ENCODE measurements at regions not wholly inside any gene's neighbourhood (a gene's known extent, or its start where the extent isn't known, plus 50 kb on each side); places are given as distances from the start of the nearest gene placed in this dataset.
A peak's percentile ranks its signal among the peaks of the same experiment; 100 is the strongest.

DNA sequence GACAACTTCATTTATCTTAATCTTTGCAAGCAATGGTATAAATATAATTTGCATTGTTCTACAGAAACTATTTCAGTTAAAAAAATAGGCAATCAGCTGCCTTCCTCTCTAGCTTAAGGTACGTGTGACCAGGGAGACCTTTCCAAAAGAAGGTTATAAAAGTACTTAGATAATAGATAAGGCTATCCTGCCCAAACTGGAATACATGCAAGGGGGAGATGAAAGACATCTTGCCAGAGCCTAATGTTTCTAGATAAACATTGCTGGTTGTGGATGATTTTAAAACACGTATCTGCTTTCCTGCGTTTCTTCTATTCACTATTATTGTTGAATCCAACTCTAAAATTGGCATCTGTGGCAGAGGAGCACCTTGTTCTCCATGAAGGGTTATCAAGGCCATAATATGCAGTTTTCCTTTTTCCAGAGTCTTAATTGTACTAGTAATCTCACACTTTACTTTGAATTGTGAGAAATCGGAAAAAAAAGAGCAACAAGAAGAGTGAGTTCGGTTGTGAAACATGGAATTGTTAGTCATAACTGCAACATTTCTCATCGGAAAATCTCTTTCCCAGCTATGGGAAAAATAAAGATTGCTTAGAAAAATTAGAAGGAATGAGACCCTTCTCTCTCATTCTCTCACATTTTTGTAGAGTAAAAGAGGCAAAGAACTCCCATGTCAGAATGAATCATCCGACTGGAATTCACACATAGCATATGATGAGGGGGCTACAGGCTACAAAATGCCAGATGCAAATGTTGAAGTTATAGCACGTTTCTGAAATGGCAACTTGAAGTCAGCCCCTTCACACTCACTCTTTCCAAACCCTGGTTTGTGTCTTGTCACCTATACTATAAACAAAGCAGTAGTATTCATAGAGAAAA lies 936.1 kb upstream of the NR2F2 start:
- no peak for DNase-seq (ENCODE audit: low read depth in 4 of 4, low spot score in 3 of 4)

DNA sequence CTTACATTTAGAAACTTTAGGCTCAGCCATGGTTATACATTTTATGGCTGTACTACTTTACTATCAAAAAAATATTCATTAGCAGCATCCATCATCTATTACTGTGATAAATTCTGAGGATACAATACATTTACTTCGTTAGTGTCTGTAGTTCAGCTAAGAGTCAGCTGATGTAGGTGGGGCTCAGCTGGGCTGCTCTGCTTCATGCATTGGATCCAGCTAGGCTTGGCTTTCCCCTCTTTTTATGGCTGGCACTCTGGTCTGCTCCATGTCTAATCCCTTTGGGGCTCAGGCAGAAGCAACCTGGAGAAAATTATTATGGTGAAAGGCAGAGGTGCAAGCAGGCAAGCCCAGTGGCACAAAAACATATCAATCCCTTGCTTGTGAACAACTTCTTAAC lies 930.1 kb upstream of the NR2F2 start:
- no peak for DNase-seq (ENCODE audit: low read depth in 4 of 4, low spot score in 3 of 4)

DNA sequence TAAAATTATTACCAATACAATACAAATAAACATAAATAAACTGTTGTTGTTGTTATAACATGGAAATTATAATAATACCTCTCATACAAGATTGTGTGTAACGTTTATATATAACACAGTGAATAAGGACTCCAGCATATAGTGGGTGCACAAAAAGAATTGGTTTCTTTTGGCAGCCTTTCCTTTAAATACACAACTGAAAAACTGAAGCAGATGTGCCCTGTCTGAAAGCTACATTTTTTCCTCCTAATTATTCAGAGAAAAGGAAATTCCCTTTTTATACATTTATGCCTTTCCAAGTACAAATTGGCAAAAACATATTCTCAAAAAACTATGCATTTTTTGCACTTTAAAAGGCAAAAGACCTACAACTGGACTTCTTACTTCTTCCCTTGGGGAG lies 928.9 kb upstream of the NR2F2 start:
- no peak for DNase-seq (ENCODE audit: low read depth in 4 of 4, low spot score in 3 of 4)

DNA sequence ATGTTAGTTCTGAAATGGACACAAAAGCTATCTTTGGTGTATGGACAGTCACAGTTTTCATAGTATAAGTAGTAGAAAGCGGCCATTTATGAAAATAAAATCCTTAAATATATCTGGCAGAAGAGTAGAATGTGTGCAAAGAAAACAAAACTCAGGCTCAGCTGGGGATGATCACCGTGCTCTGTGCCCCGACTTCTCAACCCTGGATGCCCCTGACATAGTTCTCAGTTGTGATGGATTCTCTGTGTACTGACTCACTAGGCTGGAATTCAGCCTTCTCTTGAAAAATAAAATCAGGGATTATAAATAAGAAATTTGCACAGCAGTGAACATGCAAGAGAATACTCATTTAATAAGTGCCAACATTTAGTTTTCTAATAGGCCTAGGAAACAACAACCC lies 925.1 kb upstream of the NR2F2 start:
- no peak for DNase-seq (ENCODE audit: low read depth in 4 of 4, low spot score in 3 of 4)

DNA sequence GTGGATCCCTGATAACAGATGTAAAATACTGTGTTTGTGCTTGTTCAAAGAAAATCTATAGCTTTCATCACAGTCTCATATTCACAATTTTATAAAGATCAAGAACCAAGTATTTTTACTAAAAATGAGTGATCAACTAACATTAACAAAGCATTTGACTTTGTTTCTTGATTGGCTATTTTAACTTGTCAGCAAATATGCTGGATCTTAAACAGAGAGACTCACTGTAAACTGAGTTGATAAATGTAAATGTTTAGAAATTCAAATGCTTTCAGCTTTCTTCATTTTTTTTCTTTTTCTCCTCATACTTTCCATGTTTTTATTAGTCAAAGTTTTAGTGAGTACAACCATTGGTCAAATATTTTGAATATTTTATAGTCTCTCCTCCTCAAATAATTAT lies 923.0 kb upstream of the NR2F2 start:
- DNase-seq (ENCODE audit: low read depth in 4 of 4, low spot score in 3 of 4): no peak

DNA sequence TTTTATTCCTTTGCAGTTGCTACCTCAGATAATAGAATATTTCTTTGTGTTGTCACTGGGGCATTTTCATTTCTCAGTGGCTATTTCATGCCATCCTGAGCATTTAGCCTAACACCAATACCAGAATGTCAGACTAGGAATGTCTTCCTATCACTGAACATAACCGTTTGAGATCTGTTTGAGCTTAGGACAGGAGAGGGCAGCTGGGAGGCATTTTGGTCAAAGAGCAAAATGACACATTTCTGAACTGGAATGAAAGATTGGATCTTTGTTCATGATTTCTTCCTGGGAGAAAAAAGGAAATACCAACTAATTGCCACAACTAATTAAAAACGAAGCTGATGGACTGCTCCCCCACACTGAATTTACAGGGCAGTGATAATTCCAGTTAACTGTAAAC lies 921.3 kb upstream of the NR2F2 start:
- no peak for DNase-seq (ENCODE audit: low read depth in 4 of 4, low spot score in 3 of 4)

DNA sequence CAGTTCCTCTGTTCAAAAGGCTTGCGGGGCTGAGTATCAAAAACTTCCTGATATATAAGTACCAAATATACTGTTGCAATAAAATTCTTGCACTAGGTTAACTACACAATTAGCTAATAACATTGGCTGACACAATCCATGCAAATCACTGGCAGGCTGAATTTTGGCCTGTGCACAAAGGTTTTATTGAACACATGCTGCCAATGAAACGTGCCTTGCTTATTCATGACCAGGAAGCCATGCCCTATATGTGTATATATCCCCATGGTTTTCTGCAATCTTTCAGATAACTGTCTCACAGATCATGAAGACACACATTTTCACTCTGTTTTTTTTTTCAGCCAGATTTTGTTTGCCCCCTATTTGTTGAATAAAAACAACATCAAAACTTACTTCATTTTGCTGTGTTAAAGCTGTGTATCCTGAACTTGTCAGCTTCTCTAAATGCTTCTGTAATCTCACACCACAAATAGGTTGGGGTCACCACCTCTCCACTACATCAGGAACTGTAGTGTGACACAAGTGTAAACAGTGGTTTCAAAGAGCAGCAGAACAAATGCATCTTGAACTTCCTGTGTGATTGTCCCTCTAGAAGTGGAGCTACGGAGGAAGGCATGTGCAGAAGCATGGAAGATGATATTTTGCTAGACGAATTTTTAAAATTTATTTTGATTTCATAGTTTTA lies 920.7 kb upstream of the NR2F2 start:
- DNase-seq (ENCODE audit: low read depth in 4 of 4, low spot score in 3 of 4): peak in 3 of 4 donors; percentile 32 to 67 (median 54)

DNA sequence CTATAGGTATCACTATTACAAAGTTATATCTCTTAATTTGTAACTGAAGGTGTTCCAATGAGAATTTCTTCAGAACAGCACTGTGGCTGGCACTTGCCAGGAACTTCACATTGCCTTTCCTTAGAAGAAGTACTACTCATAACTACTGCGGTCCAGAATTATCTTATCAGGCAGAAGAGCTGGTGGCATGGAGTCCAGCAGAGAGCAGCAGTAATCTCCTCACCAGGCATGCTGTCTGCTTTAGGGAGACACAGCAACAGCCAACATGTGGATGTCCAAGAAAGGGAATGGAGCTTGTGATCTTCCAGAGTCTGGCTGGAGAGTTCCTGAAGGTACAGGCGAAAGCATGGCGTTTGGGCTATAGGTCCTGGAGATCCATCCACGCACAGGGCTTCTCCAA lies 919.7 kb upstream of the NR2F2 start:
- no peak for DNase-seq (ENCODE audit: low read depth in 4 of 4, low spot score in 3 of 4)

DNA sequence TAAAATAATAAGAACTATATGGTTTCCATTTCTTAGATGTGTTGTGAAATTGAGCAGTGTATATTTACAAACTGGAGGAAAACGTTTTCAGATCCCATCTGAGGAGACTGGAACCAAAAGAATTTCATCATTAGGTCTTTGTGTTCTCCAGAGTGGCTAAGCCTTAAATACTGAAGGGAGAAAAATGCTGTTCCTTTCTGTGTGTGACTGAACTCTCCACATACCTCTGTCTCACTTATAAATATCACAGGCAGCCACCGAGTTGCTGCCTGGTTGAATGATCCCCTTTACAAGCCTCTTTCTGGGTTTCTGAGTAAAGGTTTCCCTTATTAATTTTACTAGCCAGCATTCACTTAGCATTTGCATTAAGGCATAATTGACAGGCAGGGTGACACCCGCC lies 913.9 kb upstream of the NR2F2 start:
- no peak for DNase-seq (ENCODE audit: low read depth in 4 of 4, low spot score in 3 of 4)

DNA sequence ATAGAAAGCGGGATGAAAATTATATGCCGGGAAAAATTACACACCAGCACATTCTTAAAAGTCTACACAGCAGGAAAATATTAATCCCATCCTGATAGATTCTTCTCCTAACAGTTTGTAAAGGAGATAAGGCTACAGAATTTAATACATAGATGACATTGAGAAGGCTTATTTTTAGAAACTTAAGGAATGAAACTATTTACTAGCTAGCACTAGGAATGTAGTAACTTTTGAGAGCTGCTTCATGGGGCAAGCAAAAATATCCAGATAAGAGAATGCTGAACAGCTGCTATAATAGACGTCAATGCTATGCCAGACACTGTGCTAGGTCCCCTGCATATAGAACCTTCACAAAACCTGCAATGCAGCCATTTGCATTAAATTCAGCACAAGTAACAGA lies 912.7 kb upstream of the NR2F2 start:
- no peak for DNase-seq (ENCODE audit: low read depth in 4 of 4, low spot score in 3 of 4)

DNA sequence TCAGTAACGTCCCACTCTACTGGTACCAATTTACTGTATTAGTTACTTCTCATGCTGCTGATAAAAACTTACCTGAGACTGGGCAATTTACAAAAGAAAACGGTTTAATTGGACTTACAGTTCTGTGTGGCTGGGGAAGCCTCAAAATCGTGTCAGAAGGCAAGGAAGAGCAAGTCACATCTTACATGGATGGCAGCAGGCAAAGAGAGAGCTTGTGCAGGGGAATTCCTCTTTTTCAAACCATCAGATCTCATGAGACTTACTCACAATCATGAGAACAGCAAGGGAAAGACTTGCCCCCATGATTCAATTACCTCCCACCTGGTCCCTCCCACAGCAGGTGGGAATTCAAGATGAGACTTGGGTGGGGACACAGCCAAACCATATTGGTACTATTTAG lies 908.2 kb upstream of the NR2F2 start:
- no peak for DNase-seq (ENCODE audit: low read depth in 4 of 4, low spot score in 3 of 4)

DNA sequence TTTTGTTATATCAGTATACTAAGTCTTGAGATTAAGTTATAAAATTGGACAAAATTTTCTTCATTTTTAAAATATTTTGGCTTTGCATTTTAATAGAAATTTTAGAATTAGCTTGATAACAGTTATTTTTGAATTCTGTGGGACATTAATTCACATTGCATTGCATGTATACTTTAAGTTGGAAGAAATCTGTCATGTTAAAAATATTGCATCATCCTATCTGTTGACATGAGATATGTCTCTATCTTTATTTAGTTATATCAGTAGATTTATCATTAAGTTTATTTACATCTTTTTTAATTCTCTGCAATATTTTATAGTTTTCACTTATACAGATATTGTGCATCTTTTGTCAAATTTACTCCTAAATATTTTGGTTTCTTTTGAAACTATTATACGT lies 904.6 kb upstream of the NR2F2 start:
- no peak for DNase-seq (ENCODE audit: low read depth in 4 of 4, low spot score in 3 of 4)

DNA sequence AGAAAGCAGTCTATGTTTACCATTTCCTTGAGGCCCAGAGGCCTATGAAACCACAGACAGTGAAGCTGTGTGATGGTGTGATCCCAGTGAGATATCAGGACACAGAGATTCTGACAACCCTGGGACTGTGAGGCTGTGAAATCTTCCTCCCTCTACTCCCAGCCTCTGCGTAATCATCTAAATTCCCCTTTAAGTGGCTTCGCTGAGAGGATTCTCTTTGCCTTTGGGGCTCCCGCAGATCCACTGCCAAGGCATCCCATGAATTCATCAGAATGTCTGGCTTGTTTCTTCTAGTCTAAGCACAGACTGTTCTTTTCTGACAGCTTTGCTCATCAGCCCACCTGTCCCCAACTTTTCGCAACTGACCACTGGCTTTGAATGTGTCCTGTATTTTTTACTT lies 901.2 kb upstream of the NR2F2 start:
- no peak for DNase-seq (ENCODE audit: low read depth in 4 of 4, low spot score in 3 of 4)

DNA sequence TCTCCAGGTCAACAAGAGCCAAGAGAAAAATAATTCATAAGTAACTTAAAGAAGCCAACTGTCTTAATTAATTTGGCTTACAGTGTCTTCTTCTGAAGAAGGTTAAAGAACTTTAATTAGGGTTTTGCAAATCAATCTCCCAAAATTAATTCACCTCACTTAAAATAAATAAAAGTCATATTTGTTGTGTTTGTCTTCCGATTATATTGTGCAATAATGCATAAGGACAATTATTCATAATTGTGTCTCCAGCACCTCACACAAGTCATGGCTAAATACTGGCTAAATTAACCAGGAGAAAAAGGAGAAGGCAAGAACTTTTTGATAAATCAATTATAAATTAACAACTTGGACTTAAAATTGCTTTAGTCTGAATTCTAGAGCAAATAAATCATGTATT lies 899.0 kb upstream of the NR2F2 start:
- DNase-seq (ENCODE audit: low read depth in 4 of 4, low spot score in 3 of 4): no peak

DNA sequence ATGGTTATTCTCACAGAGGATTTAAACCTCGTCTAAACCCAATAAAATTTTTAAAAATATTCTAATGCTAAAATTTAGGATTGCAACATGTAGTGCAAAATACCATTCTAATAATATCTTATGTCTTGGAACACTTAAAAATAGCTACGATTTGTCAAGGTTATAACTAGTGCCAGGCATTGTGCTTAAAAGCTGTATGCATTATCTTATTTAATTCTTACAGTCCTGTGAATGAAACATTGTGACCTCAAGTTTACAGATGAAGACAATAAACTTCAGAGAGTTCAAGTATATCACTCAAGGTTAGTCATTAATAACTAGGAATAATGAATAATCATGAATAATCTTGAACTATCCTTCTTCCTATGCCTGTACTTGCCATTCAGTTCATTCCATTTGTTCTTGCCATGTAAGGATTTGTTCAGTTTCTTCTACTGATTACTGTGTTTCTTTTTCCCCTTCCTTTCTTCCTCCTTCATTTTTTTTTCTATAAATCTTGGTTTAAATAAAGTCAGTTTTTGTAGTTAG lies 897.6 kb upstream of the NR2F2 start:
- no peak for DNase-seq (ENCODE audit: low read depth in 4 of 4, low spot score in 3 of 4)

DNA sequence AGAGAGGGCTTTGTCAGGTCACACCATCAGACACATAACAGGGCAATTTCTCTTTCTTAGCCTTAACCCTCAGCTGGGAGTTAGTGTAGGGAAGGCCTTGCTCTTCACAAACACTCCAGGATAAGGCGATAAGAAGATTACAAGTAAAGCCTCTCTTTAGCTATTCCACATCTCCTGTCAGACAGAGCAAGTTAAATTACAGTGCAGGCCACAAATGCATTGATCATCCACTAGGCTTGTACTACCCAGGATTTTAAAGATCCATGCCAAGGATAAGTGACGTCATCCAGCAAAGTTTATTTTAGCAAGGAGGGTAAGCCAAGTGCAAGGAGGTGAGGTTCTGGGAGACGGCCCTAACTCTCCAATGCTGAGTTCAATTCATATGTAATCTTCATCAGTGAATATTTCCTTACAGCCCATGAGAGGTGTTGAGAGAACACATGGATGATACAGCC lies 890.6 kb upstream of the NR2F2 start:
- no peak for DNase-seq (ENCODE audit: low read depth in 4 of 4, low spot score in 3 of 4)

DNA sequence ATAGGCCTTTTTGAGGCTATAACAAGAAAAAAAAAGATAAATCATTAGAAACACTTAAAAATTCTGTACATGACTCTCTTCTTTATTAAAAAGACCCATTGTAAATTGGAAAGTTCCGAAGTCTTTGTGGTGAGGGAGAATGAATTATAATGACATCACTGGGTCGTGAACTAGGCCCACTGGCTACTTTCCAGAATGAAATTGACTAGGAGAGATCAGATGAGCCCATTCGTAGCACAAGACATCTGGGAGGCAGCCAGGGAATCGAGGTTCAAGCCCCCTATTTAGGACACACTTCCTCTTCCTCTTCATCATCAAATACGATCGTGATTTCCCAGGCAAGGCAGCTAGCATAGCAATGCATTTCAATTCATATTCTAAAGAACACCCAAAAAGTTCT lies 889.8 kb upstream of the NR2F2 start:
- DNase-seq (ENCODE audit: low read depth in 4 of 4, low spot score in 3 of 4): no peak

DNA sequence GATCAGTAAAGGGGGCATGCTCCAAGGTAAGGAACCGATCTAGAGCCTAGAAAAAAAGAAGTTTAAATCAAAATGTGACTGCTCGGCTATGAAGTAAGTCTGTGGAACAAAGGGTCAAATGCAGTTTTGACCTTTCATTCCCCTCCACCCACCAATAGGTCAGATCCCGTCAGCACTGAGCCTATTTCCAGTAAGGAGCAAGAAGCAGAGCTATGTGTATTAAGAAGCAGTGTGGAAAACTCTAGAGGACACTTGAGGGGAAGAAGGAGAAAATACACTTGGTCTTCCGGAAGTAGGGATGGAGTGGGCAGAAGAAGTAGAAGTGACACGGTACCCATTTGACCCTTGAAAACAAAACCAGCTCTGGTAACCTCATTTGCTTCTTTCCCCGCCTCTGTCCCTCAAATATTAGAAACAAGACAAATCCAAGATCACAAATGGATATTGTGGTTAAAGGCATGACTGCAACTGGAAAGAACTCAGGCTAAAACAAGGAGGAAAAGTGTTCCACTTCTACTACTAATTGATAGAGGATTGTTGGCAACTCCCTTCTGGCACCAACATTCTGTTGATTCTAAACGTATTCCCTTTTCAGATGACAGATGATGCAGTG lies 888.3 kb upstream of the NR2F2 start:
- DNase-seq (ENCODE audit: low read depth in 4 of 4, low spot score in 3 of 4): no peak

DNA sequence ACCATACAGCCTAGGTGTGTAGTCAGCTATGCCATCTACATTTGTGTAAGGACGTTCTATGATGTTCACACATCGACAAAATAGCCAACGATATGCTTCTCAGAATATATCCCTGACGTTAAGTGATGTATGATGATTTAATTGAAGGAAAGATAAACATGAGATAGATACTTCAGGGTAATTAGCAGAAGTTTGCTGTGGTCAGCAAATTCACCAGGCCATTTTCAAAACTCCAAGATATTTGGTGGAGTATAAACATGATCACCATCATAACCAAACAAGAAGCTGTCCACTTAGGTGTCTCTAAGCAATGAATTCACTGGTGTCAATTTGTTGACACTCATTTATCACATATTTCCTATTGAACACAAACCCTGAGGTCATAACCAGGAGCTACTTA lies 885.6 kb upstream of the NR2F2 start:
- no peak for DNase-seq (ENCODE audit: low read depth in 4 of 4, low spot score in 3 of 4)

DNA sequence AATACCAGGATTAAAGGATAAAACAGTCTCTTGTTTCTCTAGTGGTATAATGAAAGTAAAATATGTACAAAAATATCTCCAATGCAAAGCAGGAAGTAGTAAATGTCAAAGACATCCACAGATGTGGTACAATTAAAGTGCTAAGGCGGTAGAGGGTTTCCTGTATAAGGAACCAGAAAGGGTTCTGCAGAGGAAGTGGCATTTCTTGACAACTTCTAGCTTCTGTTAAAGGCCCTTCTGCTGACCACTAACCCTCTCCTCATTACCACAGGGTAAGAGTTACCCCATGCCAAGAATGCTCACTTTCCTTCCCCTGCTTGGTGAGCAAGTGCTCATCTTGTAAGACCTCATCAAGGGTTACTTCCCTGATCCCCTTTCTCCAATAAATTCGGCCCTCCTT lies 883.6 kb upstream of the NR2F2 start:
- no peak for DNase-seq (ENCODE audit: low read depth in 4 of 4, low spot score in 3 of 4)

DNA sequence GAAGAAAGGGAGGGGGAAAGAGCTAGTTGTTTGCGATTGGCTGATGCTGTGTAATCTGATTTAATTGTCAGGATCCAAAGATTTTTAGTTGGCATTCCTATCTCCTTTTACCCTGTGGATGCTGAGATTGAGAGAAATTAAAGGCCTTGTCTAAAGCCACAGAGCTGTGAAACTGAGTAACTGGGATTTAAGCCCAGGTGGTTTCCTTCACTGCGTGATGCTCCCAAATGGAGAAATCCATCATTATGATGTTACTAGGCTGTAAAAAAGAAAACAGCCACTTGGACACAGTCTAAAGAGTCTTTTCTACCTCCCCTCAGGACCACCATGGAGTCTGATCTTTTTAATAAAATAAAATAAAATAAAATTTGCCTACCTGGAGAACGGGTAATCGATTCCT lies 883.0 kb upstream of the NR2F2 start:
- DNase-seq (ENCODE audit: low read depth in 4 of 4, low spot score in 3 of 4): no peak
